ENCODE measurements at regions not wholly inside any gene's neighbourhood (a gene's known extent, or its start where the extent isn't known, plus 50 kb on each side); places are given as distances from the start of the nearest gene placed in this dataset.

GRCh38 chr6:154925130-154925529, 70.0 kb upstream of the TIAM2 start:
- TF ChIP-seq GATA3 (IDR thresholded peaks at IDR 0.05; ENCODE audit: borderline replicate concordance): no peak
- TF ChIP-seq, protein P1, sequence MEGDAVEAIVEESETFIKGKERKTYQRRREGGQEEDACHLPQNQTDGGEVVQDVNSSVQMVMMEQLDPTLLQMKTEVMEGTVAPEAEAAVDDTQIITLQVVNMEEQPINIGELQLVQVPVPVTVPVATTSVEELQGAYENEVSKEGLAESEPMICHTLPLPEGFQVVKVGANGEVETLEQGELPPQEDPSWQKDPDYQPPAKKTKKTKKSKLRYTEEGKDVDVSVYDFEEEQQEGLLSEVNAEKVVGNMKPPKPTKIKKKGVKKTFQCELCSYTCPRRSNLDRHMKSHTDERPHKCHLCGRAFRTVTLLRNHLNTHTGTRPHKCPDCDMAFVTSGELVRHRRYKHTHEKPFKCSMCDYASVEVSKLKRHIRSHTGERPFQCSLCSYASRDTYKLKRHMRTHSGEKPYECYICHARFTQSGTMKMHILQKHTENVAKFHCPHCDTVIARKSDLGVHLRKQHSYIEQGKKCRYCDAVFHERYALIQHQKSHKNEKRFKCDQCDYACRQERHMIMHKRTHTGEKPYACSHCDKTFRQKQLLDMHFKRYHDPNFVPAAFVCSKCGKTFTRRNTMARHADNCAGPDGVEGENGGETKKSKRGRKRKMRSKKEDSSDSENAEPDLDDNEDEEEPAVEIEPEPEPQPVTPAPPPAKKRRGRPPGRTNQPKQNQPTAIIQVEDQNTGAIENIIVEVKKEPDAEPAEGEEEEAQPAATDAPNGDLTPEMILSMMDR (IDR thresholded peaks at IDR 0.05): no peak
- no peak for TF ChIP-seq POLR2A (IDR thresholded peaks at IDR 0.05; ENCODE audit: low read length)
- TF ChIP-seq CBX2 (IDR thresholded peaks at IDR 0.05; ENCODE audit: borderline replicate concordance, low read depth): no peak
